ENCODE measurements at regions not wholly inside any gene's neighbourhood (a gene's known extent, or its start where the extent isn't known, plus 50 kb on each side); places are given as distances from the start of the nearest gene placed in this dataset.

DNA sequence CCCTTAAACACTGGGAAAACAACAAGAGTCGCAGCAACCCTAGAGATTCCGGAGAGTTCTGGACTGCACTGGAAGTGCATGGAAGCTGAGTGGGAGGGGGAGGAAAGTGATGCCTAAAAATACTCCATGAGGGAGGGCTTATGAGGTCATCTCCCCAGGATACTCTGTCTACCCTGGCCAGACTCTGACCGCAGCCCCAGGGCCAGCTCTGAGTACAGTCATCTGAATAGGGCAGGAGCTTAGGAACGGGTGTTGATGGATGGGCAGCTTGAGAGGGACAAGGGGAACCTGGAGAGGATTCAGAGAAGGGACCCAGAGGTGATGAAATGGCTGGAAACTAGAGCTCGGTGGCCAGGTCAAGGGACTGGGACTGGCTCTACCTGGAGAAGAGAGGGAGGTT lies 79.3 kb upstream of the IGFBP5 start:
- DNase-seq (ENCODE audit: low read depth in 1 of 2, low spot score in 1 of 2), result no peak
- peaks cover under 1% of the 10 kb centered on the region for H3K27me3 ChIP-seq (ENCODE audit: insufficient read depth, poor library complexity, severe bottlenecking)
- H3K27ac ChIP-seq (replicated peaks), result no peak overlapping the region
- H3K4me3 ChIP-seq (replicated peaks; ENCODE audit: insufficient read depth, low read length), result no peak overlapping the region
- TF ChIP-seq POLR2AphosphoS5 (IDR thresholded peaks at IDR 0.05; ENCODE audit: low read depth), result no peak
- no peak for TF ChIP-seq SPI1 (IDR thresholded peaks at IDR 0.05; ENCODE audit: borderline replicate concordance, low read depth)
- no peak for TF ChIP-seq GABPA (IDR thresholded peaks at IDR 0.05; ENCODE audit: low read depth)
- TF ChIP-seq, protein P1, sequence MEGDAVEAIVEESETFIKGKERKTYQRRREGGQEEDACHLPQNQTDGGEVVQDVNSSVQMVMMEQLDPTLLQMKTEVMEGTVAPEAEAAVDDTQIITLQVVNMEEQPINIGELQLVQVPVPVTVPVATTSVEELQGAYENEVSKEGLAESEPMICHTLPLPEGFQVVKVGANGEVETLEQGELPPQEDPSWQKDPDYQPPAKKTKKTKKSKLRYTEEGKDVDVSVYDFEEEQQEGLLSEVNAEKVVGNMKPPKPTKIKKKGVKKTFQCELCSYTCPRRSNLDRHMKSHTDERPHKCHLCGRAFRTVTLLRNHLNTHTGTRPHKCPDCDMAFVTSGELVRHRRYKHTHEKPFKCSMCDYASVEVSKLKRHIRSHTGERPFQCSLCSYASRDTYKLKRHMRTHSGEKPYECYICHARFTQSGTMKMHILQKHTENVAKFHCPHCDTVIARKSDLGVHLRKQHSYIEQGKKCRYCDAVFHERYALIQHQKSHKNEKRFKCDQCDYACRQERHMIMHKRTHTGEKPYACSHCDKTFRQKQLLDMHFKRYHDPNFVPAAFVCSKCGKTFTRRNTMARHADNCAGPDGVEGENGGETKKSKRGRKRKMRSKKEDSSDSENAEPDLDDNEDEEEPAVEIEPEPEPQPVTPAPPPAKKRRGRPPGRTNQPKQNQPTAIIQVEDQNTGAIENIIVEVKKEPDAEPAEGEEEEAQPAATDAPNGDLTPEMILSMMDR (IDR thresholded peaks at IDR 0.05; ENCODE audit: insufficient read depth, low read length), result no peak
- TF ChIP-seq, protein P2, sequence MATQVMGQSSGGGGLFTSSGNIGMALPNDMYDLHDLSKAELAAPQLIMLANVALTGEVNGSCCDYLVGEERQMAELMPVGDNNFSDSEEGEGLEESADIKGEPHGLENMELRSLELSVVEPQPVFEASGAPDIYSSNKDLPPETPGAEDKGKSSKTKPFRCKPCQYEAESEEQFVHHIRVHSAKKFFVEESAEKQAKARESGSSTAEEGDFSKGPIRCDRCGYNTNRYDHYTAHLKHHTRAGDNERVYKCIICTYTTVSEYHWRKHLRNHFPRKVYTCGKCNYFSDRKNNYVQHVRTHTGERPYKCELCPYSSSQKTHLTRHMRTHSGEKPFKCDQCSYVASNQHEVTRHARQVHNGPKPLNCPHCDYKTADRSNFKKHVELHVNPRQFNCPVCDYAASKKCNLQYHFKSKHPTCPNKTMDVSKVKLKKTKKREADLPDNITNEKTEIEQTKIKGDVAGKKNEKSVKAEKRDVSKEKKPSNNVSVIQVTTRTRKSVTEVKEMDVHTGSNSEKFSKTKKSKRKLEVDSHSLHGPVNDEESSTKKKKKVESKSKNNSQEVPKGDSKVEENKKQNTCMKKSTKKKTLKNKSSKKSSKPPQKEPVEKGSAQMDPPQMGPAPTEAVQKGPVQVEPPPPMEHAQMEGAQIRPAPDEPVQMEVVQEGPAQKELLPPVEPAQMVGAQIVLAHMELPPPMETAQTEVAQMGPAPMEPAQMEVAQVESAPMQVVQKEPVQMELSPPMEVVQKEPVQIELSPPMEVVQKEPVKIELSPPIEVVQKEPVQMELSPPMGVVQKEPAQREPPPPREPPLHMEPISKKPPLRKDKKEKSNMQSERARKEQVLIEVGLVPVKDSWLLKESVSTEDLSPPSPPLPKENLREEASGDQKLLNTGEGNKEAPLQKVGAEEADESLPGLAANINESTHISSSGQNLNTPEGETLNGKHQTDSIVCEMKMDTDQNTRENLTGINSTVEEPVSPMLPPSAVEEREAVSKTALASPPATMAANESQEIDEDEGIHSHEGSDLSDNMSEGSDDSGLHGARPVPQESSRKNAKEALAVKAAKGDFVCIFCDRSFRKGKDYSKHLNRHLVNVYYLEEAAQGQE (IDR thresholded peaks at IDR 0.05; ENCODE audit: insufficient replicate concordance, low read depth), result no peak

DNA sequence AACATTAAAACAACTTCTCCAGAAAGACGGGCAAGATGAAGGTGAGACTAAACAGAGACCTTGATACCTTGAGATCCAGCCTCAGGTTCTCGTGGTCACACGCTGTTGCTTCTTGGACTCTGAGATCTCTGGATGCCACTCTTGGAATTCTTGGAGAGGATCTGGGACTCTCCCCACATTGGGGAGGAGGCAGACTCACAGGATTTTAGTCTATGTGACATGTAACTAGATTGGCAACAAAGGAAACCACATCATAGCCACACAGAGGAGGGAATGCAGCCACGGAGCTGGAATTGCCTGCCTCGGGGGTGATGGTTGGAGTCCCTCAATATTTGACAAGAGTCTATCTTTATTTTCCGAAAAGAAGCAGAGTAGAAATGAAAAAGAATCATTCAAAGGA lies 78.8 kb upstream of the IGFBP5 start:
- TF ChIP-seq, protein P2 (IDR thresholded peaks at IDR 0.05; ENCODE audit: insufficient replicate concordance, low read depth), result no peak
- TF ChIP-seq POLR2AphosphoS5 (IDR thresholded peaks at IDR 0.05; ENCODE audit: low read depth), result no peak
- TF ChIP-seq SPI1 (IDR thresholded peaks at IDR 0.05; ENCODE audit: borderline replicate concordance, low read depth), result no peak
- Histone ChIP-seq H3K27me3 (ENCODE audit: insufficient read depth, poor library complexity, severe bottlenecking) (peaks cover 2% of the 10 kb centered on the region), H3K4me3 (replicated peaks; ENCODE audit: insufficient read depth, low read length) (no peak overlapping the region), H3K27ac (replicated peaks) (no peak overlapping the region)
- no peak for DNase-seq (ENCODE audit: low read depth in 1 of 2, low spot score in 1 of 2)

DNA sequence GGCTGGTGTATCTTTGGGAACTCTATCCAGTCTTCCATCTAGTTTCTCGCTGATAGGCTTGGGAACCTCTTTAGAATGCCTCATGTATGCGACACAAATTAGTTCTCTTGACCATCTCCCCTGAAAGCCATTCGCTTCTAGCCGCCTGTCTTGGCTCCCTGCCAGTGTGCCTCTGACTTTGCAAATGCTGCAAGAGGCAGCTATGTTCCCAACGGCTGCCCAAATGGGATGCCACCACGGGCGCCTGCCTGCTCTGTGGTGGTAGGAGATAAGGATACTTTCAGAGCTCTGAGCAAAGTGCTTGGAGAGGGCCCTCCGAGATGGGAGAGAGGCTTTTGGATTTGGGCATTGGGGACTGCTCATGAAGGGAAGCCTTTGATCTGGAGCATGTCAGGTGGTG lies 77.7 kb upstream of the IGFBP5 start:
- TF ChIP-seq GABPA (IDR thresholded peaks at IDR 0.05; ENCODE audit: low read depth) (no peak), SPI1 (IDR thresholded peaks at IDR 0.05; ENCODE audit: borderline replicate concordance, low read depth) (no peak), POLR2AphosphoS5 (IDR thresholded peaks at IDR 0.05; ENCODE audit: low read depth) (no peak)
- TF ChIP-seq, protein P2 (IDR thresholded peaks at IDR 0.05; ENCODE audit: insufficient replicate concordance, low read depth), result no peak
- TF ChIP-seq, protein P1 (IDR thresholded peaks at IDR 0.05; ENCODE audit: insufficient read depth, low read length), result no peak
- Histone ChIP-seq H3K4me3 (replicated peaks; ENCODE audit: insufficient read depth, low read length) (no peak overlapping the region), H3K27ac (replicated peaks) (no peak overlapping the region), H3K27me3 (ENCODE audit: insufficient read depth, poor library complexity, severe bottlenecking) (peaks cover 4% of the 10 kb centered on the region)
- DNase-seq (ENCODE audit: low read depth in 1 of 2, low spot score in 1 of 2), result no peak

Data from HL-60 (cell line).